GM03348 (cell line): ENCODE measurements at regions not wholly inside any gene's neighbourhood (a gene's known extent, or its start where the extent isn't known, plus 50 kb on each side); places are given as distances from the start of the nearest gene placed in this dataset.
"Not testable (repeated sequence)": the region's sequence is repeated elsewhere in the genome, so short reads cannot be mapped to it uniquely, and the experiment has no call there.

Source experiments
- DNase-seq: peaks from one replicate; pipeline ENCODE4 v3.0.0; 2012; ENCODE audit warnings: low spot score

DNA sequence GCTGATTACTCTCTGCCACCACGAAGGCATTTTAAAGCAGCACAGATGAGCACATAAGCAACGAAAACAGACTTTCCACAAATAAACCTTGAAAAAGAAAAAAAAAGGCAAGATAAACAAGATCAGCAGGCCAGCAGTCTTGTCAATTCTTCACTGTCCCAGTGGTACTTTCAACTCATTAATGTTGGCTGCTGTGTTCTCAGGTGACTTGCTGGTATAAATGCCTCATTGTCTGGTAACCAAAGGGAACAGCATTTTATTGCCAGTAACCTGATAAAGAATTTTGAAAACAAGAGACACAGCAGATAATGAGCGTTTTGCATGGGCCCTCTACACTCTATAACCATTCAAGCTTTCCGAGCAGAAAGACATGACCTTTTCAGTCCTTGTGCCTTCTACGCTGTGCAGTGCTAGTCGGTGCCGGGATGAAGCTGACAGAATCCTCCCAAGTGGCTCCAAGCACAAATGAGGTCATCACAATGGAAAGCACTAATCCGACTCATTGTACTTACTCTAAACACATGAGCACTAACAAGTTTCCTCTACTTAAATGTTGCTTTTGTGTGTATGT is 242.9 kb upstream of the FRG1 start:
- not testable (repeated sequence) for DNase-seq

DNA sequence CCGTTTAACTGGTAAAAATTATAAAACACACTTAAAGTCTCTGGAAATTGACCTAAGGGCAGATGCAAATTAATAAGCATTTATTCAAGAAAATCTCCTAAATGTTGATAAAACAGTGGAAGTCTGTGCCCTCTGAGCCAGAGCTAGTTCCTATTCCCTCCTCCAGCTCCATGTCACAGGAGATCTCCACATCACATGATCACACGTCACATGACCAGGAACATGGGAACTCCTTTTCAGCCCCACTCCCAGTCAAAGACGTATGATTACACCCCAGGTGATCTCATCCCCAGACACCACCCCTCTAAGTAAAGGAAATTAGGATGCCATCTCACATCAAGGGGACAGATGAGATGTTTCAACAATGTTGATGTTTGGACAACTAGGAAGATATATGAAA is 237.7 kb upstream of the FRG1 start:
- not testable (repeated sequence) for DNase-seq

DNA sequence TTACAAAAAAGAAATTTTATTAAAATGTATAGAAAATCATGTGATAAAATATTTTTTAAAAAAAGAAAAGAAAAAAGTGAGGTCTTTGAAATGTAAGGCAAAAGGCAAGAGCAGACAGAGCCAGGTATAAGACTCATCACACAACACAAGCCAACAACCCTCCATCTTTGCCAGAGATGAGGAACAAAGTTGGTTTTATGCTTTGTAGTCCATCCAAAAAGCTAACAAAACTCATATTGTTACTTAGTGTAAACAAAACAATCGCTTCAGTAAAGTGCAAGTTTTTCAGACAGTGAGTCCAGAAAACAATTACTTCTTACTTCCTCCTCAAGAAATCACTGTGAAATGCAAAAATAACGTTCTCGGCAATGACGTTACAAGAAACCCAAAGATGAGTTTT is 233.9 kb upstream of the FRG1 start:
- DNase-seq = not testable (repeated sequence)

DNA sequence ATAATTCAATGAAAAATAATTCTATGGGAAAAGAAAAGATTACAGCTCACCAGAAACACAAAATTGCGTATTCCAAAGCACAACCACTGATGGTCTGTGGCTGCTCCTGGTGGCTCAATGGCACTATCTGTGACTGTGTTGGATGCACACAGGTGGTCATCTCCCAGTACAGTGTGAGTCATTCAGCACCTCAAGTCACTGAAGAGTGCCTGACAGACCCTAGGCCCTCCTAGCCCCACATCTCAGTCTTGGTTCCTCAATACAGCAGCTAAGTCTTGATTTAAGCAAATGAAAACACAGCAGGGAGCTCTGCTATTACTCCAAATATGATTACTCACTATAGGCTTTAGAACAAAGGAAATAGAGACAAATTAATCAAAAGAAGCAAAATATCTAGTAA is 233.4 kb upstream of the FRG1 start:
- DNase-seq = not testable (repeated sequence)

DNA sequence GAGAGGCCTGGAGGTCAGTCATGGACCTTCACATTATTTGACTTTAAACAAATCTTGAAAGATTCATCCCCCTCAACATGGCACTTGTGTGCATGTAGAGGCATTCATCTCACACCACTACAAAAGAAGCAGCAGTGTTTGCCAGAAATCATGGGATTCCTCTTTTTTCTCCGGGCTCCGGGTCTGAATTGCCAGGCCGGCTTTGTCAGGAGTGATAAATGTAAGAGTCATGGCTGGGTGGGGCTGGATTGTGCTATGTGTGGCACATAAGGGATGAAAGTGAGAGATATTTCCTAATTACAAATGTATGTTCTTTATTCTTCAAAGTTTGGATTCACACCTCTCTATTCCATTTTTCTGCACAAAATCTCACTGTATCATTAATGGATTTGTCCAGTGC is 228.7 kb upstream of the FRG1 start:
- not testable (repeated sequence) for DNase-seq

DNA sequence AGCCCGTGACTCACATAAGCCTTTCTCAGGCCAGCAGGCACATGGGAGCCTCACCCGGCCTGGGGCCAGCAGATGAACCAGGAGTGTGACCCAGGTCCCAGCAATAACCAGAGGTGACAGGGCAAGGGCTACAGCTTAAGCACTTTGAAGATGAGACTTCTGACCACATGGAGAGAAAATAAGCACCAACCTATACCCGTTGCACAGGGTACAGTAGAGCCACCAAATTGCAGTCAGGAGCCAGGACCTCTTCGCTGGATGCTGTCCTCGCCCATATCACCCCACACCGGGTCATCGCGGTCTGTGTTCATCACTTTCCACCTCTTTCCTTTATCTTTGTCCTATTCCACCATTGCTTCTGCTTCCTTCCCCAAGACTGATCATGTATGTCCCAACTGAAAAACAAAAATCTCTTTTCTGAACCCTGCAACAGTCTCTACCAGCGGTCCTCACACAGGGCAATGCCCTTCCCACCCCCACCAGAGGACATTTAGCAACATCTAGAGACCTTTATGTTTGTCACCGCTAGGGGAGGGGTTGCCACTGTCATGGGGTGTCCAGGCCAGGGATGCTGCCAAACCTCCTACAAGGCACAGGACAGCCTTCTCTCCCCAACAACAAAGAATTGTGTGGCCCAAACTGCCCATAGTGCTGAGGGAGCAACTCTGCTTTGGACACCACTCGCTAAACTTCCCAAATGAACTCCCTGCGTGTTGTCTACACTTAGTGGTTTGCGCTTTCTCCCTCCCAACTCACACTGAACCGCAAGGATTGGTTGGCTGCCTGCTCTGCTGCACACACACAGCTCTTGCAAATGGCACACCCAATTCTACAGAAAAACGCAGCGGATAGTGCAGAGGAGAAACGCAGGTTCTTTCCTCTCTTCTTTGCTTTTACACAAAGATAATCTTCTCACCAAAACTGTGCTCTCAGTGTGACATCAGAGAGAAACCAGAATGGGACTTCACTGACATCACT is 219.4 kb upstream of the FRG1 start:
- not testable (repeated sequence) for DNase-seq

DNA sequence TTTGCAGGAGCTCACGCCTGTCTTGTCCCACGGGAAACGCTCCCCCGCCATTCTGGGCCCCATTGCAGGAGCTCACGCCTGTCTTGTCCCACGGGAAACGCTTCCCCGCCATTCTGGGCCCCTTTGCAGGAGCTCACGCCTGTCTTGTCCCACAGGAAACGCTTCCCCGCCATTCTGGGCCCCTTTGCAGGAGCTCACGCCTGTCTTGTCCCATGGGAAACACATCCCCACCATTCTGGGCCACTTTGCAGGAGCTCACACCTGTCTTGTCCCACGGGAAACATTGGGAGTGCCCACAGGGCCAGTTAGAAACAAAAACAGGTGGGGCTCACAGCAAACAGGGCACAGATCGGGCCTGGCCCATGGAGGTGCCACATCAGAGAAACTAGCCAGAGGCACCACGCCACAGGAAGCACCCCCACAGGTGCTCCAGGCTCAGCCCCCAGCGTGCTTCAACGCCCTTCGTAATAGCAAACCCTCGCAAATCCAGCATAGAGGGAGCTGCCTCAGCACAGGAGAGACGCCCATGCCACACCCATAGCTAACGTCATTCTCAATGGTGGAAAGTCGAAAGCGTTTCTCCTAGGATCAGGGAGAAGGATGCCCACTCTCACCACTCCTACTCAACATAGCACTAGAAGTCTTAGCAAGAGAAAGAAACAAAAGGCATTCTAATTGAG is 218.2 kb upstream of the FRG1 start:
- not testable (repeated sequence) for DNase-seq

DNA sequence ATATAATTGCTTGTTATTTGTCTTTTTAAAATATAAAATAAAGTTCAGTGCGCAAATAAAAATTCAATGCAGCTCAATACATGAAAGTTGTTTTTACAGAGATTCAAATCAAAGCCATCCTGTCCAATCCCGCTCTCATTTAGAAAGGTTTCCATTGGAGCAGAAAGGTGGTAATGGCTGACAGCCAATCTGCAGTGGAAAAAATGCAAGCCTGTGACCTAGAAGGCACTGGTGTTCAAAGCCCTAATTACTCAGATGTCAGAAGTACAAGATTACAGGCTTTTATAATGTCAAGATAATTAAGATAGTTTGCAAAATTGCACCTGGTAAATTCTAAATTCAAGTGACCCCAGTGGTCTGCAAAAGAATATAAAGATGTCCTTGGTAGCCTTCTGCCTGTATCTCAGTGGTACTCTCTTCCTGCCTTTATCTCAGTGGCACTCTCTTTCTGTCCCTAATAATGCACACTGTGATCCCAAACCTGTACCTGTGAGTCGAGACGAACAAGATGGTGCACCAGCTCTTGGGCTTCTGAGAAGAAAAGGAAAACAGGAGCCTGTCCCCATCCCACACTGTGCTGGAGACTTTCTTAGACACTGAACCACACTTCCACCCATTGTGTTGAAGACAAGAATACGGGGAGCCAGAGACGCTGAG is 212.6 kb upstream of the FRG1 start:
- not testable (repeated sequence) for DNase-seq

DNA sequence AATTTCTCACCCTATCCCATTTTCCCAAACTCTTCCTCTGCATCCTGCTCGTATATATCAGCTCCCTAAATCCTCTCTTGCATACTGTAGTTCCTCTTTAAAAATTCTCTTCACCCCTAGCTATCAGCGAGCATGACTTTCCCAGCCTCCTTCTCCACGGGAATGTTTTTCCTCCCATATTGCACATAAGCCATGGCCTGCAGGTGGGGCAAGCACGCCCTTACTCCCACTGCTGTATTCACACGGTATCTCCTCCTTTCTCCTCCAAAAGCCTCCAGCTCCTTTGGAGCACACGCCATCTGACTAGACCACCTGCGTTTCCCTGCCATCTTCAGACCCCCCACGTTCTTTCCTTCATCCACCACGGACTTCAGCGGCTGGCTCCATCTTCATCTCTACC is 208.7 kb upstream of the FRG1 start:
- DNase-seq = not testable (repeated sequence)

DNA sequence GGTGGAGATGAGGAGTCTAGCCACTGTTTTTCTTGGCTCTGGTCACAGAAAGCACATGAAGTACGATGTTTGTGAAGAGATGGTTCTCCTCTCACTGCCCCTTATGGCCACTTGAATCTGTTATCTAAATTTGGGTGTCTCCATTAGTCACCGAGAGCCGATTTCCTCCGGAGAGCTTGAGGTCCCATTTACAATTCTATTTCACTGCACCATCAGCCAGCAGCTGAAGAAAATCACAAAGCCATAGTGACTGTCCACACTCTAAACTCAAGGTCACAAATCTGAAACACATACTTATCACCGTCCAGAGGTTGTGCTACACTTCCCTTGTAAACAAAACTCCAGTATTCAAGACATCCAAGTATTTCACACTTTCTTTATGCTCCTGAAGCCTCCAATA is 207.2 kb upstream of the FRG1 start:
- DNase-seq = not testable (repeated sequence)

DNA sequence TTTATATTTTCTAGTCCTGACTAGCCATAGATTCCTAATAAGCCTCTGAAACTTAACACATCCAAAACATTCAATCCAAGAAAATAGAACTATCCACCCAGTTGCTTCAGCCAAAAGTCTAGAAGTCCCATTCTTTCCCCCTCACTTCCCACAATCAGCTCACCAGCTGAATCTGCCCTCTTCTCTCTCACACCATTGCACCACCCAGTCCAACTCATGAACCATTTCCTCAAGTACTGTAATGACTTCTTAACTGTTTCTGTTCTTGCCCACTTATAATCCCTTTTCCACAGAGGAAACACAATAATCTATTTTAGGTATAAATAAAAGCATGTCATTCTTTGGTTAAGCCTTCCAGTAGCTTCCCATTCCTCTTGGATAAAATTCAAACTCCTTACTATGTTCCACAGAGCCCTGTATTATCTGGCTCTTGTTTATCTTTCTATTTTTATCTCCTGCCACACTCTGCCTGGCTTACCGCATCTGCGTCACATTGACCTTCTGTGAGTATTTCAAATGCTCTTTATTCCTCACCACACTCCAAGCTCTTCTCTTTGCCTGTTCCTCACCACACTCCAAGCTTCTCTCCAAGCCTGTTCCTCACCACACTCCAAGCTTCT is 205.9 kb upstream of the FRG1 start:
- DNase-seq = not testable (repeated sequence)

DNA sequence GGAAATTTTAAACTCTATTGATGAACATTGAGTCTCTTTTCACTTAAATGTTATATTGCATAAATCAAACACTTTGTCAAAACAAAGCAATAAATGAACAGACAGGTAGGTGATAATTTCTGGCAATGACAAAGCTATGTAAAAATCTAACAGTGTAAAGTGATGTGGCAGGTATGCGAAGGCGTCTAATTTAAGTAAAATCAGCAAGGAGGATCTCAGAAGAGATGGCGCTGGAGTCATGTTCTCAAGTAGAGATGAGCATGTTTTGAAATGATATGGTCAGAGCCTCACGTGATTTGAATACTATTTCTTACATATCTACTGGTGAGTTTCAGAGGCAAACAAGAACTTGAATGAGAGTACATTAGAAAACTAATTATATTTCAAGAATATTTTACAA is 204.0 kb upstream of the FRG1 start:
- not testable (repeated sequence) for DNase-seq

DNA sequence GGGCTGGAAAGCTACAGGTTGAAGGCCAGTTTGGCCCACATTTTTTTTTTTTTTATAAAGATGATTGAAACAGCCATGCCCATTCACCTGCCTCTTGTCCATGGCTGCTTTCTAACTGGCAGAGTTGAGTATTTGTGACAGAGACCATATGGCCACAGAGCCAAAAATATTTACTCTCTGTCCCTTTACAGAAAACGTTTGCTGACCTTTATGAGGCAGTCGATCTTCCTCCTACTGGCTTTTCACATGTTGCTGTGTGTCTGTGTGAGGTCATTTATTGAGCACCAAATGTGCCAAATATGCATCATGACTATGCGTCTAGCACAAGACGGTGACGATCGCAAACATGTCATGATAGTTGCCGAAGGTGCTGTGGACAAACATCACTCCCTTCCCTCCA is 200.6 kb upstream of the FRG1 start:
- DNase-seq = not testable (repeated sequence)

DNA sequence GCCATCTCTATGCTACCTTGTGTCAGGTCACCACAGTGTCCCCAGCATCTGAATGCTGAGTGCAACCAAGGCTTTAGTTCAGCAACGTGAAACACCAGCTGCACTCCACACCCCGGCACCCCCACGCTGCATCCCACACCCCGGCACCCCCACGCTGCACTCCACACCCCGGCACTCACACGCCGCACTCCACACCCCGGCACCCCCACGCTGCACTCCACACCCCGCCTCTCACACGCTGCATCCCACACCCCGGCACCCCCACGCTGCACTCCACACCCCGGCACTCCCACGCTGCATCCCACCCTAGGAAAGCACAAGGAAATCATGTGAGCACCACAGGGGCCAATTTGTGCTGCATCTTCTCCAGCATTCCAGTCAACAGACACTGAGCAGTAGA is 199.8 kb upstream of the FRG1 start:
- no peak for DNase-seq

DNA sequence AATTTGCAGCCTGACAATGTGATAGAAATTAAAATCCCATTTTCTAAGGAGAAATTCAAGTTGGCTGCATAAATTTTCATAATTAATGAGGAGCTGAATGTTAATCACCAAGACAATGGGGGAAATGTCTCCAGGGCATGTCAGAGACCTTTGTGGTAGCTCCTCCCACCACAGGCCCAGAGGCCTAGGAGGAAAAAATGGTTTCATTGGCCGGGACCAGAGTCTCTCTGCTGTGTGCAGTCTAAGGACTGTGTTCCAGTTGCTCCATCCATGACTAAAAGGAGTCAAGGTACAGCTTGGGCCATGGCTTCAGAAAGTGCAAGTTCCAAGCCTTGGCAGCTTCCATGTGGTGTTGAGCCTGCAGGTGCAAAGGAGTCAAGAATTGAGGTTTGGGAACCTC is 187.6 kb upstream of the FRG1 start:
- not testable (repeated sequence) for DNase-seq

DNA sequence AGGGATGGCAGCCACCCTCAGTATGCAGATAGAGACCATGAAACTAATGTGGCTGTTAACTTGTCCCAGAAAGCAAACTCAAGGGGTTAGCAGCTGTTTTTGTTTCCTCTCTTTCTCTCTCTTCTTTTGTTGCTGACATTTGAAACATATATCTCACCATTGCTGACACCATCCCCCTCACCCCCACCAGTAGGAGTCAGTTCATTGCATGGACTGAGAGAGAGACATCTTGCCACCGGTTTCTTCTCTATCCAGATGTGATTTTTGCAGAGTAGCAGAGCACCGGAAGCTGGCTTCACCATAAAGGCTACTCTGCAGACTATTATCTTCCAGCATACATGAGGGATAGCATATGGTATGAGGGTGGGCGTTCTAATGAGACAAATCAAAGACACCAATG is 177.1 kb upstream of the FRG1 start:
- DNase-seq = no peak

DNA sequence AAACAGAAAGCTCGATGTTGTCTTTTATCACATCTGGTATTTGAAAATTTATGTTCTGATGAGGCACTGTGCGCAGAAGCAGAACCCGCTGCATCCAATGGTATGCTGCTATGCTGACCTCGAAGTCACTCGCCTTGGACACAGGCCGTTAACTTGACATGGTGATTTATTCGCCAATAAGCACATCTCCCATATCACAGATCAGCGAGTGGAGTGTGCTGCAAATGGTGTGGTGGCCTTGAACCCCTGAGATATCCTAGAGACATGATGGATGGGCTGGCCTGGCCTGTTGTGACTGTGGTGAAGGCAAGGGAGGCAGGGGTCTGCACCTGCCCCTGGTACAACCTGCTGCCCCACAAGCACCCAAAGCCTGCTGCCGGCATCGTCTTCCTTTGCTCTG is 175.4 kb upstream of the FRG1 start:
- no peak for DNase-seq

DNA sequence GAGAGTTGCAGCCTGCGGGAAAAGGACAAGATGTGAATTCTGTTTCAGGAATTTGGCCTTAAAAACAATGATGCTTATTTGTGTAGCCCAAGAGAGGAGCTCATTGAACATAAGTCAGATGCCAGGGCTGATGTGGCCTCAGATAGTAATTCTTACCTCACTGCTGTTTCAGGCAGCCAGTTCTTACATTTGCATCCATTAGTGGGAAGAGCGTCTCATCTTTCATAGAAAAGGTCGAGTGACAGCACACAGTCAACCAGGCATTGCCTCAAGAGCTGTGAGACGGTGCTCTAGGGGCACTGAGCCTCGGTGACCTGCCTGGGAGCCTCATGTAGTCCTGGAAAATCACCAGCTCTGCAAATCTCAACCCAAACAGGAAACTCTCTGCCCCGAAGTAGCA is 174.9 kb upstream of the FRG1 start:
- no peak for DNase-seq

DNA sequence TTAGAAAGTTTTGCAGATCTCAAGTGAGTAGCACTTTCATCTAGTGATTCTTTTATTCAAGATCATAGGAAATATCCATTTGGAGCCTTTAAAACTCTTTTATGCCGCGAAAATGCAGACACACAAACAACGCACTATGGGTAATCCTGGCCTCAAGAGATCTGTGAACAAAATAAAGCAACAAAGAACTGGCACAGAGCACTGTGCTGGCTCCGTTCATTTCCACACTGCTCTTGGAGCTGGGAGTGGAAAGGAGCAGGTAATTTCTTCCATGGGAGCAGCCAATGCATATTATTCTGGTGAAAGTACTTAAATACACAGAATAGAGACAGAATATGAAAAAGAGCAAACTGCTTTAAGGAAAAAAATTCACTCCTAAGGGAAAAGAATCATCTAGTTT is 172.7 kb upstream of the FRG1 start:
- no peak for DNase-seq

DNA sequence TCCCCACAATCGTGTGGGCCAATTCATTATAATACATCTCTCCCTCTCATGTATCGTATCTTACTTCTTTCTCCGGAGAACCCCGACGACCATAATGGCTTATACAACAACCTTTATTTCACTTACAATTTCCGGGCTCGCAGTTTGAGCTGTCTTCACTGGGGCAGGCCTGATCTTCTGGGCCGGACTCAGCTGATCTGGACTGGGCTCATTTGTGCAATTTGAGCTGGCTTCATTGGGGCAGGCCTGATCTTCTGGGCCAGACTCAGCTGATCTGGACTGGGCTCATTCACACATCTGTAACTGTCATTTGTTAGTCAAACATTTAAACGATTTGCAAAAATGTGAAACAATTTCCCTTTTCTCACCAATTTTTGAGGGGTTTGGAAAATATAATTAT is 171.5 kb upstream of the FRG1 start:
- DNase-seq = no peak

DNA sequence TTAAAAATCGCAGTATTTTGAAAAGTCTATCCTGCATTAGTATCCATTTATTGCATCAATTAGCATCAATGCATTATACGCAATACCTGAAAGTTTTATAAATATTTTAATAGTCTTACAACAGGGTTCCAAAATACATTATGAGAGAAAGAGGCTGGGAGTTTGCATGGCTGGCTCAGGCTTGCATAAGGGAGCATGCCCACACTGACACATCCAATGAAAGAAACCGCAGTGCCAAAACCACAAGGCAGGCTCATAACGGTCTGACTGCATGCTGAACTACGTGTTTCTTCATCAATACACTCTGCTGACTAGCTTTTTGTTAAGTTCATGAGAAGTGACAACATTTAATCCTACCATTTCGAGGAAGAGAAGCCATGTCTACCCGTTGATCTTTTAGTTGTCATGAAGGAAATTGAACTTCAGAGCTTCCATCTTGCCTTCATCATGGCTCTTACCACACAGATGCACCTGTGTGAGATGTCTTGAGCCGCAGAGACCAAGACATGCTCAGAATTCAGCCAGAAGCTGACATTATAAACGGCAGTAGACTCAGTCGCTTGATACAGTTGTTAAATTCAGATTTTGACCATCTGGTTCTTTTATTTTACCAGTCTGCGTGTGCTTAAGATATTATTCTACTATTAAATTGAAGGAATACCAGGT is 168.8 kb upstream of the FRG1 start:
- DNase-seq = no peak
